NK-92 treated with Interleukin-12 subunit alpha and Interleukin-12 subunit beta, amount 100 ng/mL, for 24 hours (cell line): ENCODE measurements at regions not wholly inside any gene's neighbourhood (a gene's known extent, or its start where the extent isn't known, plus 50 kb on each side); places are given as distances from the start of the nearest gene placed in this dataset.

Experiments
- DNase-seq: peaks from one replicate; lab custom pipeline; 2025; lab: John Stamatoyannopoulos, UW

DNA sequence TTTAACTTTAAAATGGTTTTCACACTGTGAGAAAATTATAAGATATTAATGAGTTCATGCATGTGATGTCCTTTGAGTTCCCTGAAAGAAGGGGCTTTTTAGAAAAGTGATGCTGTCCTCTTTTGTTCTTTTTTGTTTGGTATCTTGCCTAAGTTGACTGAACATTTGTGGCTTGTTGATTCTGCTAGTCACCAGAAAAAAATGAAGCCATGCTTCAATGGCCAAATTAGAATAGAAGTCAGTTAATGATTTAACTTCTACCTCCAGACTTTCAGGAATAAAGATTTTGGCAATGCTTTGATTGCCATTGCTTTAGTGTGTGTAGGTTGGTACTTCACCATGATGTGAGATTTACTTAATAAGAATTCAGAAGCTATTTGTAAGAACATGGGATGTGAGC lies 260.6 kb upstream of the NECTIN3 start:
- no peak for DNase-seq

DNA sequence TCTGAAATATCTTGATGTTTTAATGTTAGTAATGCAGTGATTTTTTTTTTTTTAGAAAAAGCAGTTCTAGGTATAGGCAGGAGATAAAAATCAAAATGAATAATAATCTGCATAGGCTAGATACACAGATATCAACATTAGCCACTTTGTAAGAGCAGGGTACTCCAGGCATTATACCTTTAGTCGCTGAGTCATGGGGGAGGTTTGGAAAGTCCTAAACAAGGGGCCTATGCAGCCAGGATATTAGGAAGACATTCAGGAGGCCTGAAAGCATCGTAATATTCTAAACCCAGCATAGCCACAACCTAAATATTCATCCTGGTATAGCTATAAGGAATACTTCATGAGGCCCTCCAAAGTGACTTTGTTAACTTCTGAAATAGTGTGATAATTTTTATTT lies 258.1 kb upstream of the NECTIN3 start:
- no peak for DNase-seq

DNA sequence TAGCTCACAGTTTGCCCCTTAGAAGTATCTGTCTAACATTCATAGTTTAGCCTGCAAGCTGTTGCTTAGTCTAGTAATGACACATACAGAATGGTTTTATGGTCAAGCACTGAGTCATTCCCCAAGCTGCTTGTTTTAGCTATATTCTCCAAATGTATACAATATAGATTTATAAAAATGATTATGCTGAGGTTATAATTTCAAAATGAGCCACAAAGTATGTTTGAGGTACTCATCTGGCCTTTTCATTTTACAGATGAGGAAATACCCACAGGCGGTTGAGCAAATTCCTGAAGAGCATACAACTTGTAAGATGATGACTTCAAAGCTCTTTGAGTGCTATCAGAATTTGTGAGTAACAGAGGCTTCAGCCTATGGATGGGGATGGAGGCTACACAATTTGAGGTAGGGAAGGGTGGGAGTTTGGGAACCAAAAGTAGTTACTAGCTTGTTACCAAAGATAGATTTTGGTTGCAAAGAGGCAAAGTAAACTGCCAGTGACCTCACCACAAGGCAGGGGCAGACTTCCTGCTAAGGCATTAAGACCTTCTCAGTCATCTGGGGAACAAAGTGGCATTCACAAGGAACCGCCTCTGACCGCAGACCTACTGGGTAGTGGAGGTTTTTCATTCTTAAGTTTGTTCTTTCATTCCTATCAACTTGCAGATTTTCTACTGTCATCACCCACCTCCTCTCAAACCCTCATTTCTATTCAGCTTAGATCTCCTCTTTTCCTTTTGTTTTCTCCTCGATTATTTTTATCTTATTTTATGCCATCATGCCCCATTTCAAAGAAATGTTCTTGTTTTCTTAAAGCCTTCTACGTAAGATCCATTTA lies 257.2 kb upstream of the NECTIN3 start:
- DNase-seq = peak; percentile 70

- DNase-seq = no peak
Observed at GRCh38 chr3:110815008-110815583, 256.5 kb upstream of the NECTIN3 start.

- DNase-seq = no peak
Observed at GRCh38 chr3:110816008-110816407, 255.6 kb upstream of the NECTIN3 start.

DNA sequence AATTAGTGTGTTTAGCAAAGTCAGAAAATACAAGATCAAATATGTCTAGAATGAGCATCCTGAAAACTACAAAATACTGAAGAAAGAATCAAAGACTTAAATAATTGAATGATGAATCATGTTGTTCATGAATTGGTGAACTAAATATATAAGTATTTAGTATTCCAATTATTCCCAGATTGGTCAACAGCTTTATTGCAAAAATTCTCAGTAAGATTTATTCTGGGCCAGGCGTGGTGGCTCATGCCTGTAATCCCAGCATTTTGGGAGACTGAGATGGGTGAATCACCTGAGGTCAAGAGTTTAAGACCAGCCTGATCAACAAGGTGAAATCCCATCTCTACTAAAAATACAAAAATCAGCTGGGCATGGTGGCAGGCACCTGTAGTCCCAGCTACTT lies 250.0 kb upstream of the NECTIN3 start:
- no peak for DNase-seq

- no peak for DNase-seq
Observed at GRCh38 chr3:110822971-110823370, 248.6 kb upstream of the NECTIN3 start.

GRCh38 chr3:110846971-110847370 lies 224.6 kb upstream of the NECTIN3 start:
- DNase-seq = no peak

- DNase-seq = no peak
Observed at GRCh38 chr3:110849064-110849463, 222.6 kb upstream of the NECTIN3 start.

DNA sequence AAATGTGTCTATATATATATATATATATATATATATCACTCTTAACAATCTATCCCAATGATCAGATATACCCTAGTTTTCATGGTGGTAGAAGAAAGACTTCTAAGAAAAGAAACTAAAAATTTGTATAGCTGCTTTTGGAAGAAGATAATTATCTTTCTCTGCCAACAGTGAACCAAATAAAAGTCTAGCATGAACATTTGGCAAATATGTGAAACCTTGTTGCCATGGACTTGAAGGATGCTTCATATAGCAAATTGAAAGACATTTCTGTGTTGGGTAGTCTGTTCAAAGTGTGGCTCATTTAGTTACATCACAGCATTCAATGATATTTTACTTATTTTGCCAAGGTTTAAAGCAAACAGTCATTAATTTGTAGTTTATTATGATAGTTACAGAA lies 219.9 kb upstream of the NECTIN3 start:
- DNase-seq = no peak

DNA sequence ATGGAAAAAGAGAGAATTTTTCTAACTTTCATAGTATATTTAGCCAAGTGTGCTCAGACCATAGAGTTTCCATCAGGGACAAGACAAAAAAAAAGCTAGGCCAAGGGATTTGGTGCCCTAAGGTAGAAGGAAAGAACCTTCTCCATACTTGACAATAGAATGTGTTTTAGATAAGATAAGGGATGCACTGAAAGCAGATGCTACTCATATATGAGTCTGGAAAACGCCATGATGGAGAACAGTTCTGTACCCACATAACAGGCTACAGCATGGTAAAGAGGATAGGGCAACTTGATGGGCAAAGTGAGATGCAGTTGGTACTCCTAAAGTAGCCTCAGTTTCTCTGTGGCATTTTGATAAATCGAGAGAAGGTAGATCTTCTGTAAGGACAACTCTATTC lies 216.4 kb upstream of the NECTIN3 start:
- no peak for DNase-seq

DNA sequence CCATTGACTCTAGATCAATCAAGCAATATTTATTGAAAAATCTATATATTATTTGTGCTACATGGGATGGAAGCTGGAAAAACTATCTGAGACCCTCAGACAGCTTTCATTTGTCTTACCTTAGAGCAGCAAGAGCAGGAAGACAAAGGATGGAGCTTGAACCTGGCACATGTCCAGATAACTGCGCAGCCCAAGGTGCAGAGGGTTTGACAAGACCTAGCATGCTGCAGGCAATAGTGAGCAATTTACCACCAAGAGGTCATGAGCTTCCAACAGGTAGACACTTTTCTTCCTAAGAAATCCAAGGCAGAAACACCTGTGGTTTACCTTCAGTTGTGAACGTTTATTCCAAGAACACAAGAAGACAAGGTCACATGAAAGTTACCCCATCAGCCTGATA lies 214.7 kb upstream of the NECTIN3 start:
- DNase-seq = no peak

DNA sequence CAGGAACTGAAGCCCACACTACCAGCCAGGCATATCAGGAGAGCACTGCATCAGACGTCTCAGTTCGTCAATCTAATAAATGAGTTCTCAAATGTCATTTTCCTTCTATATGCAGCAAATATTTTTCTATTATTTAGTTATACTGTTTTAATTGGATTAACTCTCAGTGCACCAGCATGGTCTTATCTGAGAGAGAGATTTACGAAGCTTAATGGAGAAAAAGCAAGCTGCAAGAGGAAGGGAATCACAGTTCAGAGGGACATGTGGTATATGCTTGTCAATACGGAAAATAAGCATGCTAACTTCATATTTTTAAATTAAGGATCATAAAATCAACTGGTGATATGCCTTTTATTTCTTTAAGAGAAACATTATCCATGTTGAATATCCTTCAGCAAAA lies 213.1 kb upstream of the NECTIN3 start:
- DNase-seq = no peak

DNA sequence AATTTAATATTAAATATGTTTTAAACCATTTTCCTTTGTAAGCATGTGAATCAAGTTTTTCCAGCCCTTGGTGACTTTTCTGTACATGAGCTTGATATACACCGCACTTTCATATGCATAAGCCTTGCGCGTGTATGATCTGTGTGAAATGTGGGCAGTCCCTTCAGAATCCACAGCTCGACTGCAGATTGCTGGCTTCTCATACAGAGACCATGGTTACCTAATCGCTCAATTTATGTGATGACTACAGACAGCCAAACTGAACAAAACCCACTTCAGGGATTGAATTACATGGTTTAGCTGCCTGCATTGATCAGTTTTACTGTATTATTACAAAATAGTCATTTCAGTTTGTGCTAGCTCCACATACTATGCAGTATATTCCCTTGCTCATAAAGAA lies 212.3 kb upstream of the NECTIN3 start:
- no peak for DNase-seq

DNA sequence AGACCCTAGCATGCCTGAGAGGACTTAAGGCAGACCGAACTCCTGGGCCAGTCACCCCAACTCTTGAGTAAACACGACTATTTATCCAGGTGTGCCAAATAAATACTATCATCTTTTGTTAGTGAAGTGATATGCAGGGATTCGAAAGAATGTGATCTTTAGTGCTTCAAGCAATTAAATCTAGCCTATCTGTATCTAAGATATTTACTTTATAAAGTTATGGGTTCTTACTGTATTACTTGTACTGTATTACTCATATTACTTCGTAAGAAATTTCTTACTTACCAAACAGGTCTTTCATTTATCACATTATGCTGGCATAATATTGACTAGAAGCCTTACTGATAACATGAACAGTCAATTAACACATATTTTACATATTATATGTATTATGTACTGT lies 211.6 kb upstream of the NECTIN3 start:
- no peak for DNase-seq

GRCh38 chr3:110865934-110866333 lies 205.7 kb upstream of the NECTIN3 start:
- DNase-seq = no peak

DNA sequence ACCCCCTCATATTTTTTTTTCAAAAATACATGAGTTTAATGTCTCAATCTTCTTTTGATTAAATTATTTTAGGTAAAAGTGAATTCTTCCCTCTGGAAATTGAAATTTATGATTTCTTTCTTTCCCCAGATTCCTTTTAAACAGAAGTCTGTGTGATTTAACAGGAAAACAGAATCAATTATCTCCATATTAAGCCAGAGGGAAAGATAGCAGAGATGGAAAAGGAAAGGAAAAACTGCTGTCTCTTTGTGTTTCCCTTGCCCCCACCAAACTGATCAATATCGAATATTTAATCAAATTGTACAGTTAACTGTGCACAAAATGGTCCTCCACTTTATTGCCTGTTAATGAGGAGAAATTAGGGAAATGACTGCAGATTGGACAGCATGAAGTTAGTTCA lies 203.5 kb upstream of the NECTIN3 start:
- no peak for DNase-seq

- DNase-seq = no peak
Observed at GRCh38 chr3:110869736-110870135, 201.9 kb upstream of the NECTIN3 start.

DNA sequence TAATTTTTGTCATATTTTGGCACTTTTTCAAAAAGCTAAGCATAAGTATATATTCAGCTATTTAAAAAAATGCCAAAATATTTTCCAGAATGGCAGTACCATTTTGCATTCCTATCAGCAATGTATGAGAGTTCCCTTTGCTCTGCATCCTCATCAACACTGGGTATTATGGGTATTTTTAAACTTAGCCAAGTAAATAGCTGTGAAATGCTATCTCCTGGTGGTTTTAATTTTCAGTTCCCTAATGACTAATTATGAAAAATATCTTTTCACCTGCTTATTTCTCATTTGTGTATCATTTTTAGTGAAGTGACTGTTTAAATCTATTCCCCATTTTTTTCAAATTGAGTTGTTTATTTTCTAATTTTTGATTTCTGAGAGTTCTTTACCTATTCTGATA lies 199.7 kb upstream of the NECTIN3 start:
- DNase-seq = no peak

DNA sequence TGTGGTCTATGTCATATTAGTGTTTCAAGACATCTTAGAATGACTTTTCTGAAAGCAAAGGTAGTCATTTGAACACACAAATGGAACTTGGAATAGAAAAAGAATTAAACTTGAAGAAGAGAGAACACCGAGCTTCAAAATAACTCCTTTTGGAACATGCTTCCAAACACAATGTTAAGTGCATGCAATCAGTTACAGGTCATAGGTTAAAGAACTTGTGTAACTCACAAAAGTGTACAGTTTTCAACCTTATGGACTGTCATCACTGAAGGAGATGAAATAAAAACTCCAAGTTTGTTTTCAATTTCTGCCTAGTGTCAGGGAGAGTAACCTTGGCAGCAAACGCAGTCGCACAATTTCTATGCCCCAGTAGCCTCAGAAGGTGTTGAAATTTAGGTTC lies 192.9 kb upstream of the NECTIN3 start:
- no peak for DNase-seq

DNA sequence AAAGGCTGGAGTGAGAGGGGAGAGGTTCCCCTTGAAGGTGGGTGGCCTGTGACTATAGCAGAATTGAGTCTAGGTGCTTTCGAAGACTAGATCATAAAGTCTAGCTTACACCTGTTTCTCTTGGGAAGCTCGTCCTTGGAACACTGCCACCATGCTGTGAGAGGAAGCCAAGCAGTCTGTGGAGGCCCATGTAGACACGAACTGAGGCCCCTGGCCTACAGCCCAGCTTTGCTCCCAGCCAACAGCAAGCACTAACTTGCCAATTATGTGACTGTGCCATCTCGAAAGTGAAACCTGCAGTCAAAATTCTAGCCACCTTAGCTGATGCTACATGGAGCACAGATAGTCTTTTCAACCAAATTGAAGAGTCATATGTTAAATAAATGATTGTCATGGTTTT lies 190.5 kb upstream of the NECTIN3 start:
- DNase-seq = peak; percentile 3

GRCh38 chr3:110886222-110886893 lies 185.3 kb upstream of the NECTIN3 start:
- DNase-seq = no peak

GRCh38 chr3:110887176-110887575 lies 184.4 kb upstream of the NECTIN3 start:
- no peak for DNase-seq
